Activated CD4-positive, alpha-beta T cell treated with anti-CD3 and anti-CD28 coated beads, Interleukin-2, amount 10 ng/mL, durations not matched to agents 24 days and 14 days (primary cell): ENCODE measurements at regions not wholly inside any gene's neighbourhood (a gene's known extent, or its start where the extent isn't known, plus 50 kb on each side); places are given as distances from the start of the nearest gene placed in this dataset.

Source experiments
- DNase-seq: peaks from one replicate; pipeline ENCODE4 v3.0.0; 2022
- H3K27ac Mint-ChIP-seq: one replicate; pipeline ENCODE4 v1.8.0; 2022; ENCODE audit warnings: mild to moderate bottlenecking, mixed read lengths
- H3K27me3 Mint-ChIP-seq: one replicate; pipeline ENCODE4 v1.8.0; 2022; ENCODE audit warnings: mixed read lengths
- H3K36me3 Mint-ChIP-seq: one replicate; pipeline ENCODE4 v1.8.0; 2022; ENCODE audit warnings: low read depth, mild to moderate bottlenecking, mixed read lengths
- H3K4me1 Mint-ChIP-seq: one replicate; pipeline ENCODE4 v1.8.0; 2021; ENCODE audit warnings: mixed read lengths
- H3K4me3 Mint-ChIP-seq: one replicate; pipeline ENCODE4 v1.8.0; 2022; ENCODE audit warnings: mild to moderate bottlenecking, moderate library complexity, mixed read lengths
- H3K9me3 Mint-ChIP-seq: one replicate; pipeline ENCODE4 v1.8.0; 2021; ENCODE audit warnings: mixed read lengths
- intact Hi-C: fragments of 100-400 bp; cut with micrococcal nuclease; formaldehyde crosslinking; loops from one replicate; pipeline ENCODE4 v1.15.1; 2023

GRCh38 chr16:8310816-8311215, 279.5 kb downstream of the TMEM114 start:
- no peak for DNase-seq
- H3K9me3 Mint-ChIP-seq = peaks cover 7% of the 10 kb centered on the region
- H3K27me3 Mint-ChIP-seq = no peaks in the 10 kb centered on the region
- no peaks in the 10 kb centered on the region for H3K36me3 Mint-ChIP-seq
- no peaks in the 10 kb centered on the region for H3K4me1 Mint-ChIP-seq
- H3K27ac Mint-ChIP-seq = no peak overlapping the region
- intact Hi-C loops = no loop called here
- no peak overlapping the region for H3K4me3 Mint-ChIP-seq

DNA sequence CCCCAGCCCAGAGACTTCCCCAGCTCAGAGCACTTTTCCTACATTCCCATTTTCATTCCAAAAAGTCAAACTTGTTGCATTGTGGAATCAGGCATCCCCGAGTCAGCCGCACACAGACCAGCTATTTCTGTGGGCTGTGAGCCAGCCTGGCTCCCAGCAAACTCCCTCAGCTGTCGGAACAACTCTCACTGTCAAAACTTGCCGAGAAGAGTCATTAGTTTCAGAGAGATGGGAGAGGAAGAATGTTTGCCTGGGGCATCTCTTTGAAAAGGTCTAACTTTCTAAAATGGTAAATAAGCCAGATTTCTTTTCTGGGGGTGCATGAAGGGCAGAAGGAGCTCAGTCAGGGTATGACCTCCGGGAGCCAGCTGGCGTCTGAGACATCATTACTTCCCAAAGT, 280.0 kb downstream of the TMEM114 start:
- Mint-ChIP-seq H3K36me3 (no peaks in the 10 kb centered on the region), H3K27ac (no peak overlapping the region), H3K4me1 (no peaks in the 10 kb centered on the region), H3K27me3 (no peaks in the 10 kb centered on the region), H3K9me3 (peaks cover 11% of the 10 kb centered on the region), H3K4me3 (no peak overlapping the region)
- intact Hi-C loops = no loop called here
- no peak for DNase-seq

DNA sequence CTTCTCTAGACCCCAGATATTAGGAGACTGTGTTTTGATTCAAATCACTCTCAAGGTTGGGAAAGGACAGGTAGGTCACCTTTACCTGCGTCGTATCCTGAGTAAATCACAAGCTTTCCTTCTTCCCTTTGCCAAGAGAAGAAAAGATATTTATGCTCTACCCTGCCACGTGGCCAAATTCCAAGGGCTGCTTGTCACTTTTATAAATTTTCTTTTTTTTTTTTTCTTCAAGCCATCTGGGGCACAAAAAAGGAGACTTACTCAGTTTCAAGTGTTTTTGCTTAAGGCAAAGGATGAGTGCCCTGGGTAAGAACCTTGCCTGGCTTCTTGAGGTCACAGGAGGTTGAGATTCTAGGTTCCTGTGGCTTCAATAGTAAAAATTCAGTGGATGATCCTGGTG, 285.1 kb downstream of the TMEM114 start:
- no peaks in the 10 kb centered on the region for H3K36me3 Mint-ChIP-seq
- H3K4me3 Mint-ChIP-seq = no peak overlapping the region
- H3K9me3 Mint-ChIP-seq = peaks cover 19% of the 10 kb centered on the region
- no peak overlapping the region for H3K27ac Mint-ChIP-seq
- intact Hi-C loops = no loop called here
- H3K27me3 Mint-ChIP-seq = no peaks in the 10 kb centered on the region
- no peaks in the 10 kb centered on the region for H3K4me1 Mint-ChIP-seq
- no peak for DNase-seq

DNA sequence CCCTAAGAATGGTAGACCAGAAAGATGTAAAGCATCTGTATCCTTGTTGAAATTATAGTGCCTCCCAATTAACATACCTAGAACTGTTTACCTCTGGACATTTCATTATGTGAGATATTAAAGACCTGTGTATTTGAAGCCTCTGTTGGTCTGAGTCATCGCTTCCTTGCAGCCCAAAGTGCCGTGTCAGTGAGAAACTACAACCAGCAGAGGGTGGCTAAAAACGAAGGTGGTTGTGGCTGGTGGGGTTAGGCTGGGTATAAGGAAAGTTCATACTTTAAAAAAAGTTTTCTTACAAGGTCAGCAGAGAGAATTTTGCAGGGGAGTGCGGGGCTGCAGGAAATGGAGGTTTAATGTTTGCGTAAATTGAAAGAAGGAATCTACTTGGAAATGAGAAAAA, 290.7 kb downstream of the TMEM114 start:
- Mint-ChIP-seq H3K27ac (no peak overlapping the region), H3K27me3 (no peaks in the 10 kb centered on the region), H3K36me3 (no peaks in the 10 kb centered on the region), H3K4me1 (no peaks in the 10 kb centered on the region), H3K9me3 (peaks cover 15% of the 10 kb centered on the region), H3K4me3 (no peak overlapping the region)
- DNase-seq = no peak
- intact Hi-C loops = no loop called here

GRCh38 chr16:8295513-8296237, 294.6 kb downstream of the TMEM114 start:
- peaks cover 11% of the 10 kb centered on the region for H3K9me3 Mint-ChIP-seq
- no peaks in the 10 kb centered on the region for H3K4me1 Mint-ChIP-seq
- DNase-seq = no peak
- no peaks in the 10 kb centered on the region for H3K36me3 Mint-ChIP-seq
- no peaks in the 10 kb centered on the region for H3K27me3 Mint-ChIP-seq
- no peak overlapping the region for H3K4me3 Mint-ChIP-seq
- intact Hi-C loops = no loop called here
- no peak overlapping the region for H3K27ac Mint-ChIP-seq

- Mint-ChIP-seq H3K36me3 (no peaks in the 10 kb centered on the region), H3K4me3 (no peak overlapping the region), H3K9me3 (peaks cover 7% of the 10 kb centered on the region), H3K4me1 (no peaks in the 10 kb centered on the region), H3K27me3 (no peaks in the 10 kb centered on the region), H3K27ac (no peak overlapping the region)
- intact Hi-C loops = no loop called here
- no peak for DNase-seq
These were observed 296.9 kb downstream of the TMEM114 start for GRCh38 chr16:8293413-8293812.

GRCh38 chr16:8292271-8292670, 298.0 kb downstream of the TMEM114 start:
- intact Hi-C loops = no loop called here
- Mint-ChIP-seq H3K27ac (no peak overlapping the region), H3K4me3 (no peak overlapping the region), H3K9me3 (peaks cover 7% of the 10 kb centered on the region), H3K36me3 (no peaks in the 10 kb centered on the region), H3K27me3 (no peaks in the 10 kb centered on the region), H3K4me1 (no peaks in the 10 kb centered on the region)
- no peak for DNase-seq

DNA sequence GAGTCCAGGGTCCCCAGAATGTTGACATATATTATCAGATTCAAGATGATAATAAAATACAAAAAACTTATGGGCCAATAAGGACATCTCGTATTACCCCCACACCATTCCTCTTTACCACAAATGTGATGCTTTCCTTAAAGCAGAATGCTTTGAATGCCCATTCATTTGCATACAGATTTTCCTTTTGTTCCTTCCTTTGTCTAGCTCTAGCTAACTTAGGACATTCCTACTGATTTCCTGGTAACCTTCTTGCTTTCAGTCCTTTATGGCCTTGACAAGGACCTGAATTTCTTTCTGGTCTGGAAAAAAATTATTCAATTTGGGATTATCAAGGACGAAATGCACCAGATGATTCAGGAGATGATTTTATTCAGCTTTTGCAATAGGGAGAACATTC, 304.0 kb downstream of the TMEM114 start:
- no peaks in the 10 kb centered on the region for H3K36me3 Mint-ChIP-seq
- H3K27ac Mint-ChIP-seq = no peak overlapping the region
- H3K9me3 Mint-ChIP-seq = peaks cover 11% of the 10 kb centered on the region
- no peak for DNase-seq
- no peaks in the 10 kb centered on the region for H3K4me1 Mint-ChIP-seq
- intact Hi-C loops = no loop called here
- H3K4me3 Mint-ChIP-seq = no peak overlapping the region
- H3K27me3 Mint-ChIP-seq = no peaks in the 10 kb centered on the region

DNA sequence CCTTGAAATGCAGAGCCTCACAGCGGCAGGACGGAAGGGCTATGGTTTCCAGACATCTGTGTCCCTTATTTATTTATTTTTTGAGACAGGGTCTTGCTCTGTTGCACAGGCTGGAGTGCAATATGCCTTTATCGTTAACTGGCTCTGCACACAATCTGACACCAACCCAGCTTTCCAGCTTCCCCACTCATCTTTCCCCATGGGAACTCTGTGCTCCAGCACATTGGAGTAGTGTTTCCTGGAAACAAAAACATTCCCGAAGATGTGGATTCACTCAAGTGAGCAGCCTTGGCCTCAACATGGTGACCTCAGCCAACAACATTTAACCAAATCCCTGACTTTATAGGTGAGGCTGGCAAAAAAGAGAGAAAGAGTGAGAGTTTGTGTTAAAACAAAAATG, 307.1 kb downstream of the TMEM114 start:
- no peaks in the 10 kb centered on the region for H3K27me3 Mint-ChIP-seq
- H3K27ac Mint-ChIP-seq = no peak overlapping the region
- no peaks in the 10 kb centered on the region for H3K4me1 Mint-ChIP-seq
- H3K36me3 Mint-ChIP-seq = no peaks in the 10 kb centered on the region
- intact Hi-C loops = no loop called here
- no peak for DNase-seq
- no peak overlapping the region for H3K4me3 Mint-ChIP-seq
- H3K9me3 Mint-ChIP-seq = peaks cover 7% of the 10 kb centered on the region

GRCh38 chr16:8278031-8278580, 312.2 kb downstream of the TMEM114 start:
- intact Hi-C loops = no loop called here
- Mint-ChIP-seq H3K36me3 (no peaks in the 10 kb centered on the region), H3K4me3 (no peak overlapping the region), H3K27ac (no peak overlapping the region), H3K9me3 (peaks cover 3% of the 10 kb centered on the region), H3K27me3 (no peaks in the 10 kb centered on the region), H3K4me1 (no peaks in the 10 kb centered on the region)
- DNase-seq = no peak

DNA sequence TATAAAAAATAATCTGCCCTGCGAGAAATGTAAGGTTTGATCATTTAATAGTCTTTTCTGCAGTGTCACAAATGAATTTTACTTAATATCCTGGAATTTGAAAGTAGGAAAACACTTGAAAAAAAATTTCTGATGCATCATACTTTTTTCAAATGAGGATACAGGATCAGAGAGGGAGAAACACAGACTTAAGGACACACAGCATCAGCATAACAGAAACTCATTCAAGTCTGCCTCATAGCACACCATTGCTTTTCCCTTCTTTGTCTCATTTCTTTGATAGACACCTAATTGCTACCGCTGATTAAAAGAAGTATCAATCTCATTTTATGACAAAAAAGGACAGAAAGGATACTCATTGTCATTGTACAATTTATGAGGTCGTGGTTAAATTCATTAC, 319.0 kb downstream of the TMEM114 start:
- DNase-seq = no peak
- Mint-ChIP-seq H3K27me3 (no peaks in the 10 kb centered on the region), H3K9me3 (peaks cover 5% of the 10 kb centered on the region), H3K4me3 (no peak overlapping the region), H3K4me1 (no peaks in the 10 kb centered on the region), H3K27ac (no peak overlapping the region), H3K36me3 (no peaks in the 10 kb centered on the region)
- intact Hi-C loops = no loop called here

- no peak overlapping the region for H3K4me3 Mint-ChIP-seq
- DNase-seq = no peak
- no peaks in the 10 kb centered on the region for H3K27me3 Mint-ChIP-seq
- H3K36me3 Mint-ChIP-seq = no peaks in the 10 kb centered on the region
- H3K9me3 Mint-ChIP-seq = no peaks in the 10 kb centered on the region
- no peaks in the 10 kb centered on the region for H3K4me1 Mint-ChIP-seq
- intact Hi-C loops = no loop called here
- H3K27ac Mint-ChIP-seq = no peak overlapping the region
These were observed 328.0 kb downstream of the TMEM114 start for GRCh38 chr16:8262299-8262698.

GRCh38 chr16:8260140-8260539, 330.2 kb downstream of the TMEM114 start:
- no peak for DNase-seq
- Mint-ChIP-seq H3K9me3 (no peaks in the 10 kb centered on the region), H3K36me3 (no peaks in the 10 kb centered on the region), H3K4me3 (no peak overlapping the region), H3K27me3 (no peaks in the 10 kb centered on the region), H3K4me1 (no peaks in the 10 kb centered on the region), H3K27ac (no peak overlapping the region)
- intact Hi-C loops = no loop called here

- Mint-ChIP-seq H3K27ac (no peak overlapping the region), H3K27me3 (no peaks in the 10 kb centered on the region), H3K4me1 (no peaks in the 10 kb centered on the region), H3K36me3 (no peaks in the 10 kb centered on the region), H3K9me3 (no peaks in the 10 kb centered on the region), H3K4me3 (no peak overlapping the region)
- DNase-seq = no peak
- intact Hi-C loops = no loop called here
These were observed 331.8 kb downstream of the TMEM114 start for GRCh38 chr16:8258523-8258922.

- Mint-ChIP-seq H3K9me3 (no peaks in the 10 kb centered on the region), H3K27ac (no peak overlapping the region), H3K27me3 (no peaks in the 10 kb centered on the region), H3K4me1 (no peaks in the 10 kb centered on the region), H3K36me3 (no peaks in the 10 kb centered on the region), H3K4me3 (no peak overlapping the region)
- DNase-seq = no peak
- intact Hi-C loops = no loop called here
These were observed 332.8 kb downstream of the TMEM114 start for GRCh38 chr16:8257561-8257960.
